PC-9 (cell line): ENCODE measurements at regions not wholly inside any gene's neighbourhood (a gene's known extent, or its start where the extent isn't known, plus 50 kb on each side); places are given as distances from the start of the nearest gene placed in this dataset.

ENCODE experiments used
- BruUV-seq: library from RNA; stranded (reverse); fragments of 400-500 nt; replicated peaks from 2 replicates; lab custom pipeline; 2021; lab: Mats Ljungman, UMichigan
- CTCF ChIA-PET: fragments of 300-600 bp; sonication (Branson Sonifier 250); formaldehyde crosslinking; loops from one replicate; lab custom pipeline; 2022; ENCODE audit warnings: antibody characterized with exemption; lab: Charles Lee
- POLR2A ChIA-PET: fragments of 300-600 bp; sonication (Branson Sonifier 250); formaldehyde crosslinking; loops from one replicate; lab custom pipeline; 2022; ENCODE audit warnings: antibody characterized with exemption; ENCODE audit not compliant: unreplicated experiment; lab: Charles Lee
- DNase-seq, 2 experiments: peaks; one replicate each; pipeline versions ENCODE4 v3.0.0 to v3.0.0-alpha.2; 2015 to 2022; ENCODE audit warnings: mixed read lengths in 1 of 2
- H2AFZ ChIP-seq: fragments of 200-600 bp; sonication (generic); 2 replicates; pipeline ENCODE4 v1.8.1; 2017; ENCODE audit warnings: antibody characterized with exemption
- H3F3A ChIP-seq: fragments of 200-600 bp; sonication (generic); 2 replicates; pipeline ENCODE4 v1.8.1; 2017; ENCODE audit warnings: antibody characterized with exemption, mild to moderate bottlenecking, low read depth; ENCODE audit not compliant: insufficient read depth
- H3K27ac ChIP-seq: fragments of 200-600 bp; sonication (generic); 2 replicates; pipeline ENCODE4 v1.6.1; 2016; ENCODE audit warnings: mixed run types
- H3K27me3 ChIP-seq: fragments of 200-600 bp; sonication (generic); 2 replicates; pipeline ENCODE4 v1.6.1; 2016; ENCODE audit warnings: low read depth, mixed run types; ENCODE audit not compliant: insufficient read depth
- H3K36me3 ChIP-seq: fragments of 200-600 bp; sonication (generic); 2 replicates; pipeline ENCODE4 v1.6.1; 2016; ENCODE audit warnings: low read depth, mixed run types
- H3K4me1 ChIP-seq: fragments of 200-600 bp; sonication (generic); replicated peaks from 2 replicates; pipeline ENCODE4 v1.6.1; 2016; ENCODE audit warnings: mixed run types; ENCODE audit not compliant: insufficient read depth
- H3K4me2 ChIP-seq: fragments of 200-600 bp; sonication (generic); 2 replicates; pipeline ENCODE4 v1.6.1; 2017; ENCODE audit warnings: mixed run types
- H3K4me3 ChIP-seq: fragments of 200-600 bp; sonication (generic); 2 replicates; pipeline ENCODE4 v1.6.1; 2016; ENCODE audit warnings: mixed run types
- H3K79me2 ChIP-seq: fragments of 200-600 bp; sonication (generic); 2 replicates; pipeline ENCODE4 v1.6.1; 2017; ENCODE audit warnings: low read depth, mixed run types
- H3K9me2 ChIP-seq: fragments of 200-600 bp; sonication (generic); 2 replicates; pipeline ENCODE4 v1.8.1; 2017; ENCODE audit warnings: mild to moderate bottlenecking; ENCODE audit not compliant: insufficient read depth
- H3K9me3 ChIP-seq: fragments of 200-600 bp; sonication (generic); 2 replicates; pipeline ENCODE4 v1.8.1; 2016; ENCODE audit warnings: low read depth; ENCODE audit not compliant: insufficient read depth
- H4K20me1 ChIP-seq: fragments of 200-600 bp; sonication (generic); 2 replicates; pipeline ENCODE4 v1.8.1; 2017; ENCODE audit not compliant: insufficient read depth
- CTCF ChIP-seq: fragments of 200-600 bp; sonication (generic); conservative IDR thresholded peaks from 2 replicates; pipeline ENCODE4 v1.6.1; 2017; ENCODE audit warnings: mixed run types, antibody characterized with exemption, mild to moderate bottlenecking, moderate library complexity
- EZH2 ChIP-seq: fragments of 200-600 bp; sonication (generic); IDR thresholded peaks from 2 replicates; pipeline ENCODE4 v1.8.0; 2017; ENCODE audit warnings: antibody characterized with exemption, low read depth
- intact Hi-C: fragments of 100-400 bp; cut with micrococcal nuclease; formaldehyde crosslinking; loops from one replicate; pipeline ENCODE4 v1.10.0; 2022; ENCODE audit not compliant: unreplicated experiment

- Histone ChIP-seq H3K9me3 (no peaks in the 10 kb centered on the region), H3K9me2 (no peaks in the 10 kb centered on the region), H3K27ac (no peak overlapping the region), H3K4me1 (peaks cover 11% of the 10 kb centered on the region; the same call in 1 of the 2 replicates), H3K27me3 (no peaks in the 10 kb centered on the region), H3K4me2 (peak overlapping the region; percentile 28; the same call in 1 of the 2 replicates), H4K20me1 (no peaks in the 10 kb centered on the region), H3K79me2 (no peaks in the 10 kb centered on the region), H2AFZ (no peak overlapping the region), H3K36me3 (no peaks in the 10 kb centered on the region), H3F3A (no peaks in the 10 kb centered on the region), H3K4me3 (no peak overlapping the region)
- TF ChIP-seq CTCF: no peak
- TF ChIP-seq EZH2: no peak
- intact Hi-C loops: no loop called here
- no peak for DNase-seq
- POLR2A ChIA-PET: no interaction called here
- CTCF ChIA-PET: no interaction called here
- BruUV-seq: no TSS peak
Measured at GRCh38 chr21:29429218-29429617, 130.5 kb downstream of the BACH1 start.

GRCh38 chr21:29430030-29430429 lies 131.3 kb downstream of the BACH1 start:
- Histone ChIP-seq H3K4me3 (no peak overlapping the region), H3K9me3 (no peaks in the 10 kb centered on the region), H2AFZ (no peak overlapping the region), H3K4me1 (peaks cover 11% of the 10 kb centered on the region; the same call in 1 of the 2 replicates), H4K20me1 (no peaks in the 10 kb centered on the region), H3K9me2 (no peaks in the 10 kb centered on the region), H3K27ac (no peak overlapping the region), H3K36me3 (no peaks in the 10 kb centered on the region), H3F3A (no peaks in the 10 kb centered on the region), H3K79me2 (no peaks in the 10 kb centered on the region), H3K27me3 (no peaks in the 10 kb centered on the region), H3K4me2 (no peak overlapping the region)
- no TSS peak for BruUV-seq
- POLR2A ChIA-PET: no interaction called here
- TF ChIP-seq EZH2 (no peak), CTCF (no peak)
- CTCF ChIA-PET: no interaction called here
- intact Hi-C loops: no loop called here
- DNase-seq: no peak

GRCh38 chr21:29430576-29430975 lies 131.9 kb downstream of the BACH1 start:
- TF ChIP-seq EZH2 (no peak), CTCF (no peak)
- ChIA-PET CTCF (no interaction called here), POLR2A (no interaction called here)
- no peak for DNase-seq
- Histone ChIP-seq H3K4me2 (no peak overlapping the region), H3K9me2 (no peaks in the 10 kb centered on the region), H3K4me1 (peaks cover 11% of the 10 kb centered on the region; the same call in 1 of the 2 replicates), H3K36me3 (no peaks in the 10 kb centered on the region), H3K79me2 (no peaks in the 10 kb centered on the region), H3F3A (no peaks in the 10 kb centered on the region), H2AFZ (no peak overlapping the region), H3K4me3 (no peak overlapping the region), H4K20me1 (no peaks in the 10 kb centered on the region), H3K27ac (no peak overlapping the region), H3K9me3 (no peaks in the 10 kb centered on the region), H3K27me3 (no peaks in the 10 kb centered on the region)
- no TSS peak for BruUV-seq
- intact Hi-C loops: no loop called here
